Retina (tissue), 1 donor: ENCODE measurements at regions not wholly inside any gene's neighbourhood (a gene's known extent, or its start where the extent isn't known, plus 50 kb on each side); places are given as distances from the start of the nearest gene placed in this dataset.

Source experiments
- DNase-seq: peaks from one replicate; pipeline ENCODE4 v3.0.0-alpha.2; 2016

- DNase-seq, result no peak
Measured at GRCh38 chr5:114648940-114649339, 287.1 kb downstream of the KCNN2 start.

GRCh38 chr5:114644576-114644975, 282.7 kb downstream of the KCNN2 start:
- no peak for DNase-seq

GRCh38 chr5:114636271-114636670, 274.4 kb downstream of the KCNN2 start:
- DNase-seq, result no peak

GRCh38 chr5:114634967-114635901, 273.4 kb downstream of the KCNN2 start:
- DNase-seq, result no peak

- DNase-seq, result no peak
Measured at GRCh38 chr5:114634517-114634916, 272.6 kb downstream of the KCNN2 start.

- no peak for DNase-seq
Measured at GRCh38 chr5:114612406-114612805, 250.5 kb downstream of the KCNN2 start.

GRCh38 chr5:114581136-114581535, 219.3 kb downstream of the KCNN2 start:
- DNase-seq, result no peak

- no peak for DNase-seq
Measured at GRCh38 chr5:114565871-114566270, 204.0 kb downstream of the KCNN2 start.

- no peak for DNase-seq
Measured at GRCh38 chr5:114565139-114565538, 203.3 kb downstream of the KCNN2 start.

- peak; percentile 1 for DNase-seq
Measured at GRCh38 chr5:114561415-114561814, 199.5 kb downstream of the KCNN2 start.
